ENCODE measurements at regions not wholly inside any gene's neighbourhood (a gene's known extent, or its start where the extent isn't known, plus 50 kb on each side); places are given as distances from the start of the nearest gene placed in this dataset.

- DNase-seq = no peak
These were observed 157.0 kb upstream of the NDUFV2 start for GRCh38 chr18:8945514-8945913.

- no peak for DNase-seq
These were observed 156.2 kb upstream of the NDUFV2 start for GRCh38 chr18:8946066-8946838.

- DNase-seq = no peak
These were observed 154.9 kb upstream of the NDUFV2 start for GRCh38 chr18:8947566-8947965.

- DNase-seq = no peak
These were observed 154.5 kb upstream of the NDUFV2 start for GRCh38 chr18:8948011-8948410.

GRCh38 chr18:8948471-8949149 is 153.9 kb upstream of the NDUFV2 start:
- DNase-seq = peak; percentile 64

- peak; percentile 74 for DNase-seq
These were observed 153.3 kb upstream of the NDUFV2 start for GRCh38 chr18:8949206-8949605.

GRCh38 chr18:8951491-8951890 is 151.0 kb upstream of the NDUFV2 start:
- no peak for DNase-seq

- DNase-seq = no peak
These were observed 150.3 kb upstream of the NDUFV2 start for GRCh38 chr18:8952174-8952573.

GRCh38 chr18:8952769-8953760 is 149.4 kb upstream of the NDUFV2 start:
- DNase-seq = no peak

- DNase-seq = no peak
These were observed 144.8 kb upstream of the NDUFV2 start for GRCh38 chr18:8957731-8958130.

- no peak for DNase-seq
These were observed 143.8 kb upstream of the NDUFV2 start for GRCh38 chr18:8958660-8959059.

- no peak for DNase-seq
These were observed 142.9 kb upstream of the NDUFV2 start for GRCh38 chr18:8959551-8960135.

- no peak for DNase-seq
These were observed 141.5 kb upstream of the NDUFV2 start for GRCh38 chr18:8960740-8961657.

- DNase-seq = no peak
These were observed 140.2 kb upstream of the NDUFV2 start for GRCh38 chr18:8962192-8962779.

GRCh38 chr18:8962855-8963635 is 139.5 kb upstream of the NDUFV2 start:
- DNase-seq = no peak

GRCh38 chr18:8963876-8964275 is 138.6 kb upstream of the NDUFV2 start:
- no peak for DNase-seq

- DNase-seq = no peak
These were observed 137.1 kb upstream of the NDUFV2 start for GRCh38 chr18:8965398-8965797.

GRCh38 chr18:8966821-8967220 is 135.7 kb upstream of the NDUFV2 start:
- no peak for DNase-seq

GRCh38 chr18:8967573-8967972 is 134.9 kb upstream of the NDUFV2 start:
- DNase-seq = no peak

GRCh38 chr18:8969639-8970390 is 132.7 kb upstream of the NDUFV2 start:
- no peak for DNase-seq
